ENCODE measurements at regions not wholly inside any gene's neighbourhood (a gene's known extent, or its start where the extent isn't known, plus 50 kb on each side); places are given as distances from the start of the nearest gene placed in this dataset.

DNA sequence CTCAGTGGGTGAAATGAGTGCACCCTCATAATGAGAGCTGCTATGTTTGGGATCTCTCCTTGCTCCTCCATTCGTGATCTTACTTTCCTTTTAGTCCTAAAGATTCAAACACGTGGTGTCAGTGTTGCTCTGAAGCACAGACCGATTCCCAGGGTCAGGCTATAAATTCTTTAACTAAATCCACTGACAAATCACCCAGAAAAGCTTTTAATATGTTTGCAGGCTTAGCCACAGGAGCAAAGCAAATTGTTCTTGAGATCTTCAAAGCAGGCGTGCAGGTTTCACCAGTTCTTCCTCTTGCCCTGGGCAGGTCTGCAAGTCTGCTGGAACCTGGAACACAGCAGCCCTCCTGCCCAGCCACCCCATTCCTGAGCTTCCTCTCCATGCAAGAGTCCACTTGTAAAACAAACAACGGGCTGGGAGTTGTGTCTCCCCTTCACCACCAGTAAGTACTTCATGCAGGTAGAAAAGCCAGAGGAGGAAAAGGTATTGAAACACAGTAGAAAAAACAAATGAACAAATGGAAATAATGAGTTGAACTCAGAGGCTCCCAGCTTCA, 70.1 kb upstream of the ENPP6 start:
- peak; percentile 42 for TF ChIP-seq CTCF (IDR thresholded peaks at IDR 0.05; ENCODE audit: insufficient read depth, low read depth, low read length)
- H3K4me3 ChIP-seq (ENCODE audit: low read depth, low read length): no peak overlapping the region
- peak; percentile 82 for DNase-seq (ENCODE audit: low read depth)

DNA sequence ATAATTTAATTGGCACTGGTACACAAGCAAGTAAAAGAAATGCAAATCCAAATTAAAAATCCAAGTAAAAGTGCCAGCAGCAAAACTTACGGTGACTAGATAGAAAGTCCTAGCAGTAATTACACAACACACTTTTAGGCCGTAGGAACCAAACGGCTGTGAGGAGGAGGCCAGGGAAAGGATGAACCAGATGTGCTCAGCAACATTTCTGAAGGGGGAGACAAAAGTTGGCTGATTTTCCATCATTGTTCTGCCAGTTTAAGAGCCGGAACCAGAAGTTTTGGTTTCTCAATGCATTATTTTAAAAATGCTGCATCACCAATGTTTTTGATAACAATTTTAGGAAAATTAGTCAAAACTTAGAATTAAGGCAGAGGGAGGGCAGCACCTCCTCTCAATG, 68.7 kb upstream of the ENPP6 start:
- no peak for TF ChIP-seq CTCF (IDR thresholded peaks at IDR 0.05; ENCODE audit: insufficient read depth, low read depth, low read length)
- H3K4me3 ChIP-seq (ENCODE audit: low read depth, low read length): no peak overlapping the region
- no peak for DNase-seq (ENCODE audit: low read depth)

- TF ChIP-seq CTCF (IDR thresholded peaks at IDR 0.05; ENCODE audit: insufficient read depth, low read depth, low read length): no peak
- no peak overlapping the region for H3K4me3 ChIP-seq (ENCODE audit: low read depth, low read length)
- no peak for DNase-seq (ENCODE audit: low read depth)
These were observed 67.1 kb upstream of the ENPP6 start for GRCh38 chr4:184284742-184285141.

GRCh38 chr4:184284336-184284690, 66.6 kb upstream of the ENPP6 start:
- peak; percentile 41 for DNase-seq (ENCODE audit: low read depth)
- H3K4me3 ChIP-seq (ENCODE audit: low read depth, low read length): no peak overlapping the region
- TF ChIP-seq CTCF (IDR thresholded peaks at IDR 0.05; ENCODE audit: insufficient read depth, low read depth, low read length): no peak

DNA sequence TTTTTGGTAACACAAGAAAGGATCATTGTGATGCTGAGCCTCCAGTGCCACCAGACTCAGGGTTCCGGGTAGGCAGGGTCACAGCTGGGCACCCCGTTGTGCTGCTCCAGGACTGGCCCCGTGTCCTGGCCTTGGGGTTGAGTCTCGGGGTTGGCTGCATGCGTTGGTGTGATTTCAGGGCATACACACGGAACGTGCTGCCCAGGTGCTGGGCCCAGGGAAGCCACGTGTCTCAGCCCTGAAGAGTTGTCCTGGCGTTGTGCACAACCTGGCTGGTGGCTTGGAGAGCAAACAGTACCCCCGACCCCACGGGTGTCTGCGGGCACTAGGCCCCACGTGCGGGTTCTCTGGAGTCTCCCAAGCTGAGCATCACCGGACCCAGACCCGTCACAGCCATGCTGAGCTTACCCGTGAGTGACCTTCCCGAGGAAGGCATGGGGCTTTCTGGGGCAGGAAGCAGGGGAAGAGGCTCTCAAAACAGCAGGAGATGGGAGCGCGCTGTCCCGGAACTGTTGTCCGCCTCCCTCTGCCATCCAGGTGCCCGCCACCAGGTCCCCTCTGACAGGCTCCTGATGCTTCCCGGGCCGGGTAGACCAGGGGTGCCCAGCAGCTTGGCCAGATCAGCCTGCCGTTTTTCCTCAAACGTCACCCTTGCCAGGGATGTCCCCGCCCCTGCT, 66.1 kb upstream of the ENPP6 start:
- peak overlapping the region; percentile 29 for H3K4me3 ChIP-seq (ENCODE audit: low read depth, low read length)
- TF ChIP-seq CTCF (IDR thresholded peaks at IDR 0.05; ENCODE audit: insufficient read depth, low read depth, low read length): no peak
- no peak for DNase-seq (ENCODE audit: low read depth)

DNA sequence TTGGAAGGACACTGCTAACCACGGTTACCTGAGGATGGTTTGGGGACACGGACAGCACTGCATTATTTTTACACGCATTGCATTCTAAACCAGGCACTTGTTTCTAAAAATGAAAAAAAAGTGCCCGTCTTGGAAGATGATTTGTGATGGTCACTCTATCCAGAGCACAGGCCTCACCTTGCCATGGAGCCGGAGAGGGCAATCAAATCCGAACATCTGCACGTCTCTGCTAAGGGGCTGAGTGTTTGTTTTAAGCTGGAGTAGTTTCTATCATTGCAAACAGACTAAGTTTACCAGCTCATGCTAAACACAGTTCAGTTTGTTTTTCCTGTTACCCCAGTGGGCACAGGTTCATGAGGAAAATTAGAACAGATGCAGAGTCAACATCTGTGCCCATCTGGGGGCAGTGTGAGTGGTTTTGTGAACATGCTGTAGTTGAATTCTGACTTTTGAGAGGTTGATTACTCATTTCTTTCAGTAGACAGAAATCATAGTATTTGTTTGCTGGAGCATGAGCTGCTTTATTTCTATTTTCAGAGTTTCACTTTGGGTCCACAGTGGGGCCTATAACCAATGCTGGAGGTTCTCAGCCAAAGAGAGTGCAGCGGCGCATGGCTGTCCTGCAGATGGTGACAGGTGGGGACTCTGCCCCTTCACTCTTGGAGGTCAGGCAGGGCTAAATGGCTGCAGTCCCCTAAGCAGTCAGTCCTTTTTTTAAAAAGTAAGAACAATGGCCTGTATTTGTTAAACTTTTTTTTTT, 65.4 kb upstream of the ENPP6 start:
- H3K4me3 ChIP-seq (ENCODE audit: low read depth, low read length): no peak overlapping the region
- no peak for TF ChIP-seq CTCF (IDR thresholded peaks at IDR 0.05; ENCODE audit: insufficient read depth, low read depth, low read length)
- no peak for DNase-seq (ENCODE audit: low read depth)

All from fibroblast of villous mesenchyme (primary cell).